GM12892 (cell line): ENCODE measurements at regions not wholly inside any gene's neighbourhood (a gene's known extent, or its start where the extent isn't known, plus 50 kb on each side); places are given as distances from the start of the nearest gene placed in this dataset.

ENCODE experiments used
- DNase-seq: peaks from one replicate; pipeline ENCODE4 v3.0.0; 2011; ENCODE audit not compliant: insufficient read length
- FAIRE-seq: peaks from 2 replicates; lab custom pipeline; 2011; peaks lifted over from hg19 to GRCh38; lab: Jason Lieb, UNC
- POLR2A ChIP-seq: IDR thresholded peaks from 2 replicates; pipeline ENCODE4 v1.6.1; 2011; ENCODE audit warnings: low read depth, low read length, control low read depth
- POLR2AphosphoS5 ChIP-seq: IDR thresholded peaks from 2 replicates; pipeline ENCODE4 v1.6.1; 2011; ENCODE audit warnings: low read depth, low read length, control low read depth
- TAF1 ChIP-seq: IDR thresholded peaks from 2 replicates; pipeline ENCODE4 v1.6.1; 2011; ENCODE audit warnings: low read depth, mild to moderate bottlenecking, control low read depth, low read length, borderline replicate concordance

DNA sequence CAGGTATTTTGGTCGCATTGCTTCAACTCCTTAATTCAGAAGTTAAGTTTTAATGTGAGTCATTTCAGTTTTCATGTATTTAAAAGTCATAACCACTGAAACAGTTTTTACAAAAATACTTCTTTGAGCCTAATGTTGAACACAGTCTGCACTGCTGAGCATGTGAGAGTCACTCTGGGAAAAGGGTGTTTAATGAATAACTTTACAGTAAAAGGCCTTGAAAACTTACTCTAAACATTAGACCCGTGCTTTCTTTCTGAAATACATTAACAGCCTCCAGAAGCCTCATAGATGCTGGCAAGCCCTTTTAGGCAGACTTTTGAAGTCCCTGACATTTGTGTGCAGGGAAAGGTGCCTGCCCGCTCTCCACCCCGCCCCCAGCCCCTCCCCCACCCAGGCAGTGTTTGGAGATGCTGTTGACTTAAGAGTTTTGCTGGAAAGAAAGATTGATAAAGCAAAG lies 68.9 kb upstream of the NR2F2 start:
- no peak for FAIRE-seq
- DNase-seq = no peak
- TF ChIP-seq TAF1 = no peak
- TF ChIP-seq POLR2AphosphoS5 = no peak
- TF ChIP-seq POLR2A = no peak

DNA sequence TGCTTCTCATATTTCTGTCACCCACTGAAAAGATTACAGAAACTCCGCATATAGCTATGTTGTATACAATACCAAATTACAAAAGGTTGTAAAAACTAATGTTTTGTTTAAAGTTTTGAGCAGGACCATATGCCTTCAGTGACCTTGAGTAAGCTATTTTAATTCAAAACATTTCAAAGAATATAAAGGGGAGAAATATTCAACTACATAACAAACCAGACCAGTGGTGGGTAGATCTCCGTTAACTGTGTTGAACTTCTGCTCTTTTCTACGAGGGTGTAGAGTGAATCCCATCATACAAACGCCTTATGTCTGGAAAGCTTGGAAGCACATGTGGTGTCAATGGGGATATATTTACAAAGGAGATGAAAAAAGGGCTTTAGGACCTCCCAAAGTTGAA lies 68.4 kb upstream of the NR2F2 start:
- no peak for TF ChIP-seq POLR2A
- TF ChIP-seq POLR2AphosphoS5 = no peak
- TF ChIP-seq TAF1 = no peak
- DNase-seq = no peak
- no peak for FAIRE-seq

GRCh38 chr15:96262549-96263489 lies 67.7 kb upstream of the NR2F2 start:
- FAIRE-seq (no peak), DNase-seq (no peak)
- TF ChIP-seq POLR2A (no peak), POLR2AphosphoS5 (no peak), TAF1 (no peak)

DNA sequence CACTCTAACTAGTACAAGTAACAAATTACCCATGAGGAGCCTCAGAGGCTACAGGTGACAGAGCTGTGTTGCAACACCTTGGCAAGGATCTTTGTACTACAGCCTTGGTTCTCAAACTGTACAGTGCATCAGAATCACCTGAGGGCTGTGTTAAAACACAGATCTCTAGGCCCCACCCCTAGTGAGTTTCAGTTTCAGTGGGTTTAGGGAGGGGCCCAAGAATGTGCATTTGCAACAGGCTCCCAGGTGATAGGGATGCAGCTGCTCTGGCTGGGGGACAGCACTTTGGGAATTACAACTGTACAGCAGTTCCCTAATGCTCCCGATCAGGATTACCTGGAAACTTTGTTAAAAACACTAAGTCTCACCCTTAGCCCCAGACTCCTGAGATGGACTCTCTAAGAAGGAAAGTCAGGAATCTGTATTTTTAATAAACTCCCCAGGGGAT lies 66.1 kb upstream of the NR2F2 start:
- FAIRE-seq (no peak), DNase-seq (no peak)
- TF ChIP-seq POLR2A (no peak), POLR2AphosphoS5 (no peak), TAF1 (no peak)

DNA sequence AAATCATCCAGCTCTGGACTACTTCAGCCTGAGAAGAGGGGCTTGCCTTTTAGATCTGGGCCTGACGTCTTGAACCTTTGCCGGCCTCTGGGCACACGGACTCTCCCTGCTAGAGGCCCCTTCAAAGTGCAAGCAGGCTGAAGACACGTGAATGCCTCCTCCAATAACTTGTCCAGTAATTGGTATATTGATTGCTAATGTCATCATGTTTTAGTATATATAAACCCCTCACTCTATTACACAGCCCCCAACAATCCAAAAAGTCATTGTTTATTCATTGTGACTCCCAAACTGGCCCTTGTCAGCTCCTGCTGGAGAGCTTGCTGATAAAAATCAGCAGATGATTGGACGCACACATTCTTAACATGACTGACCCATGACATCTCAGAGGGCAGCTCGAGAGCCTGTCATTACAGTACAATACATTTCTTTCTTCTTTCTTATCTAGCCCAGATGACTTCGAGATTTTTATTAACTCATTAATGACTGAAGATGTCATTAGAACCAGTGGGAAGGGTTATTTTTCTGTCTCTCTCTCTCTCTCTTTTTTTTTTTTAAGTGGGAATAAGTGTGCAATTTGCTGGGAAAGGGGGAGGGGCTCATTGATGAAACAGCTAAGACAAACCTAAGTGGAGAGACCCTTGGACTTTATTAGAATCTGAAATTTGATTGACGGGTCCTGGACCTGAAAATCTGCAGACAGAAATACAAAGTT lies 65.5 kb upstream of the NR2F2 start:
- FAIRE-seq (no peak), DNase-seq (no peak)
- no peak for TF ChIP-seq POLR2A
- TF ChIP-seq POLR2AphosphoS5 = no peak
- no peak for TF ChIP-seq TAF1

- DNase-seq = no peak
- FAIRE-seq = no peak
- TF ChIP-seq POLR2AphosphoS5 = no peak
- no peak for TF ChIP-seq POLR2A
- TF ChIP-seq TAF1 = no peak
Measured at GRCh38 chr15:96266456-96266855, 64.0 kb upstream of the NR2F2 start.

GRCh38 chr15:96267463-96267862 lies 63.0 kb upstream of the NR2F2 start:
- no peak for DNase-seq
- no peak for FAIRE-seq
- no peak for TF ChIP-seq POLR2AphosphoS5
- no peak for TF ChIP-seq TAF1
- no peak for TF ChIP-seq POLR2A

DNA sequence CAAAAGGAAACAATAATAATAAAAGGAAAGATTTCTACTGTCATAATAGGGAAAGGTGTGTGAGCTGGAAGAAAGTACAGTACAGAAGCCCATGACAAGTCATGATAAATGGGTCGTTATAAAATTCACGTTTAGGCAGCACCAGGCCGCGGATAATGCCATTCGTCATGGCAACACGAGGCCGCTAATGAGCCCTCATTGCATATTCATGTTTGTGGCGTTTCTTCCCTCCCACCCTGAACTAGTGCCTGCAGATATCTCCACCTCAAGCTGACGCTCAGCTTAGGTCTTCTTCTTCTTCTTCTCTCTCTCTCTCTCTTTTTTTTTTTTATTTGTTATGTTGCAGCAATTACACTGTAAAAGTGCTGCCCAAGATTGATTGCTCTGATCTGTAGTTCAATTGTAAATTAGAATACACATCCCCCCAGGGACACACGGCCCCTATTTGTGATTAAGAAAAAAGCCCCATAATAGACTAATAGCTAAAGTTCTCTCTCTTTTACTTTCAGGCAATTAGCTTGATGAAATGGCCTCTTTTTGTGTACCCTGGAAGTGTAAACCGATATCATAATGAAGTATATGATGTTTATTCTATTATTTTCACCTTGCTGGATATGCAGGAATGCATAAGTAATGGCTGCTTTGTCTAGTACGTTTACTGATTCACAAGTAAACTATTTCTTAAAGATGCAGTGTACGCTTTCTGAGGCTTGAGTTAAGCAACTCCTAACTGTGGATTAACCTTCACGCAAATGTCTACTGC lies 61.9 kb upstream of the NR2F2 start:
- FAIRE-seq = no peak
- DNase-seq = no peak
- TF ChIP-seq POLR2AphosphoS5 (no peak), TAF1 (no peak), POLR2A (no peak)

DNA sequence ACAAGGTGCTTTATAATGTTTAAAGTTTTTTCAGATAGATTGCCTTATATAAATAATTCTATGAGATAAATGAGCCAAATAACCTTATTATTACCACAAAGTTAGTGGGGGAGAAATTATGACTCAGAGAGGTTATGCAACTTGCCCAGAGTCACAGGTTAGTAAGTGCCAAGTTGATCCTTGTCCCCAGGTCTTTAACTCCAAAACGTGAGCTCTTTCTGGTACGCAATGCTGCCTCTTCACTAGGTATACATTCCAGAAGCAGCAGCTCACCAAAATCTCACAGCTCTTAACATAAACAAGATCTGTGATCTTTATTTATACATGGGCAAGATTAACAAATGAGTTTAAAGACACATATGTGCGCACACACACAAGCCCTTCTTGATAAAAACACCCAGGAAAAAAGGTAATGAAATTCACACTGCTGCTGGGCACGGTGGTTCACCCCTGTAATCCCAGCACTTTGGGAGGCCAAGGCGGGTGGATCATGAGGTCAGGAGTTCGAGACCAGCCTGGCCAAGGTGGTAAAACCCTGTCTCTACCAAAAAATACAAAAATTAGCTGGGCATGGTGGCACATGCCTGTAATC lies 59.8 kb upstream of the NR2F2 start:
- FAIRE-seq (no peak), DNase-seq (no peak)
- TF ChIP-seq POLR2AphosphoS5 = no peak
- TF ChIP-seq TAF1 = no peak
- TF ChIP-seq POLR2A = no peak

DNA sequence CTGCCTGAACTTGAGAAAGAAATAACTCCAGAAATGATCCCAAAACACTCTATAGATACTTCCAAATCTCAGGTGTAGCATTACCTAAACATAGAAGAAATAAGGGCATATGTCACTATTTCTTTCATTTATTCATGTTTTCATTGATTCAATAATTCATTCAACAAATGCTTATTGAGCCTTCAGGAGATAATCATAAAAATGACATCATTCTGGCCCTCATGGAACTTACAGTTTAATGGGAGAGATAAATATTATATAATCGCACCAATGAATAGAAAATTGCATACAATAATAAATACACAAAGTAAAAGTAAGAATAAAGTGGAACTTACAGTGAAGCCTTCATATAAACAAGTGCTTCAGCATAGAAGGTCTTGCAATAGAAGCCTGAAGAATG lies 58.1 kb upstream of the NR2F2 start:
- DNase-seq = no peak
- no peak for FAIRE-seq
- TF ChIP-seq POLR2A (no peak), POLR2AphosphoS5 (no peak), TAF1 (no peak)
